Smooth muscle cell (in vitro differentiated cells): ENCODE measurements at regions not wholly inside any gene's neighbourhood (a gene's known extent, or its start where the extent isn't known, plus 50 kb on each side); places are given as distances from the start of the nearest gene placed in this dataset.

Experiments
- DNase-seq: peaks from one replicate; lab custom pipeline; 2025; ENCODE audit not compliant: unreplicated experiment; lab: John Stamatoyannopoulos, UW
- H2AFZ ChIP-seq: fragments of 200-600 bp; sonication (generic); 2 replicates; pipeline ENCODE4 v1.6.0; 2016; ENCODE audit warnings: antibody characterized with exemption, low read depth, mild to moderate bottlenecking
- H3F3A ChIP-seq: fragments of 200-600 bp; sonication (generic); 2 replicates; pipeline ENCODE4 v1.6.0; 2017; ENCODE audit warnings: antibody characterized with exemption, low read depth
- H3K27ac ChIP-seq: fragments of 200-600 bp; sonication (generic); 2 replicates; pipeline ENCODE4 v1.5.1; 2016; ENCODE audit warnings: low read depth, mild to moderate bottlenecking
- H3K27me3 ChIP-seq: fragments of 200-600 bp; sonication (generic); 2 replicates; pipeline ENCODE4 v1.6.1; 2016; ENCODE audit warnings: low read depth, mild to moderate bottlenecking
- H3K36me3 ChIP-seq: fragments of 200-600 bp; sonication (generic); 2 replicates; pipeline ENCODE4 v1.5.1; 2016; ENCODE audit warnings: low read depth
- H3K4me1 ChIP-seq: fragments of 200-600 bp; sonication (generic); 2 replicates; pipeline ENCODE4 v1.5.1; 2016; ENCODE audit warnings: low read depth
- H3K4me2 ChIP-seq: fragments of 200-600 bp; sonication (generic); 2 replicates; pipeline ENCODE4 v1.6.0; 2016; ENCODE audit warnings: mild to moderate bottlenecking
- H3K4me3 ChIP-seq: fragments of 200-600 bp; sonication (generic); 2 replicates; pipeline ENCODE4 v1.5.1; 2016; ENCODE audit warnings: mild to moderate bottlenecking
- H3K79me2 ChIP-seq: fragments of 200-600 bp; sonication (generic); 2 replicates; pipeline ENCODE4 v1.6.0; 2016; ENCODE audit warnings: low read depth, mild to moderate bottlenecking
- H3K9ac ChIP-seq: fragments of 200-600 bp; sonication (generic); 2 replicates; pipeline ENCODE4 v1.6.0; 2016; ENCODE audit warnings: low read depth
- H3K9me3 ChIP-seq: fragments of 200-600 bp; sonication (generic); replicated peaks from 2 replicates; pipeline ENCODE4 v1.5.1; 2016; ENCODE audit warnings: low read depth
- H4K20me1 ChIP-seq: fragments of 200-600 bp; sonication (generic); 2 replicates; pipeline ENCODE4 v1.6.0; 2016; ENCODE audit warnings: low read depth
- CTCF ChIP-seq: fragments of 200-600 bp; sonication (generic); IDR thresholded peaks from 2 replicates; pipeline ENCODE4 v1.5.1; 2017; ENCODE audit warnings: borderline replicate concordance, mild to moderate bottlenecking, antibody characterized with exemption; ENCODE audit not compliant: insufficient read depth, poor library complexity, severe bottlenecking
- WGBS: methylation state at CpG from one replicate; pipeline ENCODE4 v1.1.7; 2016; ENCODE audit warnings: low lambda C conversion rate; 5-methylcytosine and 5-hydroxymethylcytosine counted together

GRCh38 chr5:23635938-23636337 is 128.5 kb downstream of the PRDM9 start:
- H3K4me3 ChIP-seq, result no peak overlapping the region
- H3F3A ChIP-seq, result no peaks in the 10 kb centered on the region
- H4K20me1 ChIP-seq, result no peaks in the 10 kb centered on the region
- H3K79me2 ChIP-seq, result no peaks in the 10 kb centered on the region
- H3K9ac ChIP-seq, result no peak overlapping the region
- H3K27me3 ChIP-seq, result no peaks in the 10 kb centered on the region
- no peaks in the 10 kb centered on the region for H3K4me1 ChIP-seq
- no peak for DNase-seq
- TF ChIP-seq CTCF, result no peak
- no peak overlapping the region for H3K4me2 ChIP-seq
- no peaks in the 10 kb centered on the region for H3K9me3 ChIP-seq
- H3K36me3 ChIP-seq, result no peaks in the 10 kb centered on the region
- no peak overlapping the region for H3K27ac ChIP-seq
- H2AFZ ChIP-seq, result no peak overlapping the region

GRCh38 chr5:23639326-23639725 is 131.9 kb downstream of the PRDM9 start:
- Histone ChIP-seq H2AFZ (no peak overlapping the region), H3K79me2 (no peaks in the 10 kb centered on the region), H3K4me2 (no peak overlapping the region), H3K4me3 (no peak overlapping the region), H3K4me1 (no peaks in the 10 kb centered on the region), H3K9me3 (no peaks in the 10 kb centered on the region), H3K27me3 (no peaks in the 10 kb centered on the region), H4K20me1 (no peaks in the 10 kb centered on the region), H3K9ac (no peak overlapping the region), H3K36me3 (no peaks in the 10 kb centered on the region), H3F3A (no peaks in the 10 kb centered on the region), H3K27ac (no peak overlapping the region)
- 46% methylated on average over 1 of the region's 1 CpG for WGBS
- TF ChIP-seq CTCF, result no peak
- DNase-seq, result no peak

GRCh38 chr5:23648656-23649055 is 141.2 kb downstream of the PRDM9 start:
- Histone ChIP-seq H3F3A (no peaks in the 10 kb centered on the region), H3K79me2 (no peaks in the 10 kb centered on the region), H3K4me3 (no peak overlapping the region), H2AFZ (no peak overlapping the region), H3K27ac (no peak overlapping the region), H3K36me3 (no peaks in the 10 kb centered on the region), H4K20me1 (no peaks in the 10 kb centered on the region), H3K4me1 (no peaks in the 10 kb centered on the region), H3K9ac (no peak overlapping the region), H3K9me3 (no peaks in the 10 kb centered on the region), H3K27me3 (no peaks in the 10 kb centered on the region), H3K4me2 (no peak overlapping the region)
- no peak for TF ChIP-seq CTCF
- DNase-seq, result no peak
- 77% methylated on average over 1 of the region's 1 CpG for WGBS

GRCh38 chr5:23649594-23649993 is 142.2 kb downstream of the PRDM9 start:
- WGBS, result 92% methylated on average over 4 of the region's 4 CpGs
- Histone ChIP-seq H3K27me3 (no peaks in the 10 kb centered on the region), H3K9me3 (no peaks in the 10 kb centered on the region), H3K4me1 (no peaks in the 10 kb centered on the region), H3K4me3 (no peak overlapping the region), H3K9ac (no peak overlapping the region), H4K20me1 (no peaks in the 10 kb centered on the region), H3K4me2 (no peak overlapping the region), H3K36me3 (no peaks in the 10 kb centered on the region), H3K79me2 (no peaks in the 10 kb centered on the region), H2AFZ (no peak overlapping the region), H3F3A (no peaks in the 10 kb centered on the region), H3K27ac (no peak overlapping the region)
- no peak for TF ChIP-seq CTCF
- DNase-seq, result no peak
